Uterus (tissue), 3 donors: ENCODE measurements at regions not wholly inside any gene's neighbourhood (a gene's known extent, or its start where the extent isn't known, plus 50 kb on each side); places are given as distances from the start of the nearest gene placed in this dataset.

Source experiments
- DNase-seq, 2 donors: peaks; one replicate each; pipeline ENCODE4 v3.0.0-alpha.2; 2019 to 2020
- H3K27ac ChIP-seq, 2 donors: fragments of 200-600 bp; sonication (generic); 1 replicate in 1 of 2; 2 replicates in 1 of 2; pipeline ENCODE4 v1.5.1; 2016 to 2018
- H3K27me3 ChIP-seq, 2 donors: fragments of 200-600 bp; sonication (generic); one replicate each; pipeline ENCODE4 v1.5.1; 2018 to 2019; ENCODE audit warnings: control low read depth in 1 of 2
- H3K36me3 ChIP-seq, 2 donors: fragments of 200-600 bp; sonication (generic); one replicate each; pipeline ENCODE4 v1.5.1; 2019; ENCODE audit warnings: control low read depth in 1 of 2
- H3K4me1 ChIP-seq, 2 donors: fragments of 200-600 bp; sonication (generic); one replicate each; pipeline ENCODE4 v1.5.1; 2018 to 2019; ENCODE audit warnings: control low read depth in 1 of 2
- H3K4me3 ChIP-seq, 2 donors: fragments of 200-600 bp; sonication (generic); 1 replicate in 1 of 2; 2 replicates in 1 of 2; pipeline ENCODE4 v1.5.1; 2018 to 2019; ENCODE audit warnings: mild to moderate bottlenecking in 1 of 2
- H3K9me3 ChIP-seq, 2 donors: fragments of 200-600 bp; sonication (generic); one replicate each; pipeline ENCODE4 v1.5.1; 2019; ENCODE audit warnings: control low read depth in 1 of 2
- POLR2A ChIP-seq, 2 donors: fragments of 450-650 bp; IDR thresholded peaks; one replicate each; pipeline ENCODE4 v1.6.1; 2016; ENCODE audit warnings: antibody characterized with exemption in 2 of 2, mild to moderate bottlenecking in 1 of 2, moderate library complexity in 1 of 2
- intact Hi-C: fragments of 100-400 bp; cut with DNase I; formaldehyde crosslinking; loops from one replicate; pipeline ENCODE4 v1.15.1; 2023; ENCODE audit warnings: low total_unique reads
- TF ChIP-seq, protein P1 (sequence below), 4 experiments: fragments of 200-600 bp in 2 of 4; fragments of 450-650 bp in 2 of 4; sonication (generic) in 2 of 4; IDR thresholded peaks; one replicate each; pipeline ENCODE4 v1.5.1; 2016 to 2019; ENCODE audit warnings: antibody characterized with exemption in 4 of 4, mild to moderate bottlenecking in 2 of 4, moderate library complexity in 1 of 4
- donor health status: DM: yes; HTN: yes; CAD: no.

DNA sequence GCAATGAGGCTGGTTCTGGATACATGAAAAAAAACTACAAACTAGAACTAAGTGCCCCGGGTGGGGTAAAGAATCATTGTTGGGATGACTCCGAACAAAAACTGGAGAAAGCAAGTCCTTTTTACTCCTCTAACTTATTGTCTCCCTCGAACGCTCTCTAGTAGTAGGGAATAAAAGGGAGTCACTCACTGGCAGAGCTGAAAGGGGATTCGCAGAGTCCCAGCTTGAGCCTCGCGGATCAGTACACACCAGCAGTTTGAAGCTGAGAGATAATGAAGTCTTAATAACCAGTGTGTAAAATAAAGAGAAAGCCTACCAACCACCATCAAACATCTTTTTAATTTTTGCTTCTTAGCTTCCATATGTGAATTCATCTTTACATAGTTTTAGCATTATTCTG, 521.9 kb upstream of the ARX start:
- TF ChIP-seq, protein P1, sequence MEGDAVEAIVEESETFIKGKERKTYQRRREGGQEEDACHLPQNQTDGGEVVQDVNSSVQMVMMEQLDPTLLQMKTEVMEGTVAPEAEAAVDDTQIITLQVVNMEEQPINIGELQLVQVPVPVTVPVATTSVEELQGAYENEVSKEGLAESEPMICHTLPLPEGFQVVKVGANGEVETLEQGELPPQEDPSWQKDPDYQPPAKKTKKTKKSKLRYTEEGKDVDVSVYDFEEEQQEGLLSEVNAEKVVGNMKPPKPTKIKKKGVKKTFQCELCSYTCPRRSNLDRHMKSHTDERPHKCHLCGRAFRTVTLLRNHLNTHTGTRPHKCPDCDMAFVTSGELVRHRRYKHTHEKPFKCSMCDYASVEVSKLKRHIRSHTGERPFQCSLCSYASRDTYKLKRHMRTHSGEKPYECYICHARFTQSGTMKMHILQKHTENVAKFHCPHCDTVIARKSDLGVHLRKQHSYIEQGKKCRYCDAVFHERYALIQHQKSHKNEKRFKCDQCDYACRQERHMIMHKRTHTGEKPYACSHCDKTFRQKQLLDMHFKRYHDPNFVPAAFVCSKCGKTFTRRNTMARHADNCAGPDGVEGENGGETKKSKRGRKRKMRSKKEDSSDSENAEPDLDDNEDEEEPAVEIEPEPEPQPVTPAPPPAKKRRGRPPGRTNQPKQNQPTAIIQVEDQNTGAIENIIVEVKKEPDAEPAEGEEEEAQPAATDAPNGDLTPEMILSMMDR (IDR thresholded peaks at IDR 0.05) = no peak
- no peak for TF ChIP-seq POLR2A (IDR thresholded peaks at IDR 0.05)
- Histone ChIP-seq H3K4me1 (no peaks in the 10 kb centered on the region), H3K36me3 (no peaks in the 10 kb centered on the region)

DNA sequence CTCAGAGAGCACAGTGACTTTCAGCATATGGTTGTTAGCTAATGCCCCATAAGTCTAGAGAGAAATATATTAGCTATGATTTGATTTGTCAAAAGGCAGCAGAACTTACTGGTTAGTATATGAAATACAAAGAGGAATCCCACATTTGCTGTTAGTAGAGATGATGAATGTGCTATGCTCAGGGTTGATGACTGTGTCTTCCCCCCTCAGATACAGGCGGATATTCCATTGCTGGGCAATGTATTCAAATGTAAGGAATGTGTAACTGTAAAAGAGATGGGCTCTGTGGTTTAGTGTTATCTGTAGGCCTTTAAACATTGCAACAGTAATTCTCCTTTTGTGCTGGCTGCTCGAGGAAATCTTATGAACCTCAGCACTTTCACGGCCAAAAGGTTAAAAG, 528.9 kb upstream of the ARX start:
- no peak for DNase-seq
- H3K36me3 ChIP-seq = no peaks in the 10 kb centered on the region
- H3K4me1 ChIP-seq = no peaks in the 10 kb centered on the region
- intact Hi-C loops = no loop called here
- H3K27ac ChIP-seq = no peak overlapping the region
- H3K9me3 ChIP-seq = no peaks in the 10 kb centered on the region
- H3K4me3 ChIP-seq = no peak overlapping the region
- TF ChIP-seq POLR2A (IDR thresholded peaks at IDR 0.05) = no peak
- TF ChIP-seq, protein P1 (IDR thresholded peaks at IDR 0.05) = no peak
- H3K27me3 ChIP-seq = no peaks in the 10 kb centered on the region

More for the DNA sequence above, 521.9 kb upstream of the ARX start:
- no peak overlapping the region for H3K27ac ChIP-seq
- no peak overlapping the region for H3K4me3 ChIP-seq
- DNase-seq = no peak
- H3K27me3 ChIP-seq = no peaks in the 10 kb centered on the region
- intact Hi-C loops = no loop called here
- no peaks in the 10 kb centered on the region for H3K9me3 ChIP-seq

DNA sequence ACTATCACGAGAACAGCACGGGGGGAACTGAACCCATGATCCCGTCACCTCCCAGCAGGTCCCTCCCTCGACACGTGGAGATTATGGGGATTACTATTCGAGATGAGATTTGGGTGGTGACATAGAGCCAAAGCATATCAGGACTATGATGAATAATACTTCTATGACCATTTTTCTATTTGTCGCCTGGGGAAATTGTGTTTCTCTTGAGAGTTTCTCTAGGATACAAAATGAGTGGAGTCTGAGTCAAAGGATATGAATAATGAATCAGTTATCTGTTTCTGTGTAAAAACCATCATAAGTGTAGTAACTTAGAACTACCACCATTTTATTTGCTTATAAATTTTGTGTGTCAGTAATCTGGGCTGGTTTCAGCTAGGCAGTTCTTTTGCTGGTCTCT, 533.0 kb upstream of the ARX start:
- no peak for DNase-seq
- TF ChIP-seq POLR2A (IDR thresholded peaks at IDR 0.05) = no peak
- TF ChIP-seq, protein P1 (IDR thresholded peaks at IDR 0.05) = no peak
- Histone ChIP-seq H3K27me3 (no peaks in the 10 kb centered on the region), H3K4me1 (no peaks in the 10 kb centered on the region), H3K9me3 (no peaks in the 10 kb centered on the region), H3K4me3 (no peak overlapping the region), H3K36me3 (no peaks in the 10 kb centered on the region), H3K27ac (no peak overlapping the region)
- intact Hi-C loops = no loop called here

DNA sequence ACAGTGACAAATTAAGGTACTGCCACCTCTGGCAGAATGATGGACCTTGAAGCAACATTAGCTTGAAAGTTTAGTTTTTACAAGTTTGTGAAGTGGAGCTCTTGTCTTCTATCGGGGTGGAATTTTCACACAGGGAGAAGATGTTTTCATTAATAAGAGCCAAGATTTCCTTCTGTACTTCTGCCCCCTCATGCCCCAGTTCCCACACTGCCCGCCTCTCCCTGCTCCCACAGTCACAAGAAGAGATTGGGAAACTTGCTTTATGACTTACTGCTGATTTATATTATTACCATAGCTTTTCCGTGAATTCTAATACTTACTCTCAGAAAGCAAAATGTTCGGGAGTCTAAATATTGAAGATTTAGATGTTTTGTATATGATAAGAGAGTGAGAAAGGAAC, 539.8 kb upstream of the ARX start:
- intact Hi-C loops = no loop called here
- Histone ChIP-seq H3K36me3 (no peaks in the 10 kb centered on the region), H3K27me3 (no peaks in the 10 kb centered on the region), H3K4me1 (no peaks in the 10 kb centered on the region), H3K4me3 (no peak overlapping the region), H3K9me3 (no peaks in the 10 kb centered on the region), H3K27ac (no peak overlapping the region)
- no peak for TF ChIP-seq POLR2A (IDR thresholded peaks at IDR 0.05)
- TF ChIP-seq, protein P1 (IDR thresholded peaks at IDR 0.05) = no peak
- no peak for DNase-seq

DNA sequence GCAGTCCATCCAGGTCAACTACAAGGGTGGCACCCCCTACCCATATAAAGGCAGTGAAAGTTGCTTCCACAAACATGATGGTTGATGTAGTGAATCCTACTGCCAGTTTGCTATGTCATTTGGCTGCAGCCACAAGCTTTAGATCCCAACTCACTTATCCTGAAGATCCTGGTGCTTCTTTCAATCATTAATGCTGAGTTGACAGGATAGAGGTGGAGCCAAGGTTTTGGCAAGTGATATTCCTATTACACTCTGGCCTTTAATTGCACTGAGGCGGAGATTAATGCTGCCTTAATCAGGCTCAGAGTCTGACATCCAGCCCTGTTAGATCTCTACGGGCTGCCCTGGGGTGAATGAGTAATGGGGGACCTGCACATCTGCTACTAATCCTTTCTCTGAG, 542.4 kb upstream of the ARX start:
- H3K9me3 ChIP-seq = no peaks in the 10 kb centered on the region
- intact Hi-C loops = no loop called here
- no peak overlapping the region for H3K27ac ChIP-seq
- H3K27me3 ChIP-seq = no peaks in the 10 kb centered on the region
- no peaks in the 10 kb centered on the region for H3K36me3 ChIP-seq
- DNase-seq = no peak
- H3K4me3 ChIP-seq = no peak overlapping the region
- no peaks in the 10 kb centered on the region for H3K4me1 ChIP-seq
- TF ChIP-seq, protein P1 (IDR thresholded peaks at IDR 0.05) = no peak
- no peak for TF ChIP-seq POLR2A (IDR thresholded peaks at IDR 0.05)
